ENCODE measurements at regions not wholly inside any gene's neighbourhood (a gene's known extent, or its start where the extent isn't known, plus 50 kb on each side); places are given as distances from the start of the nearest gene placed in this dataset.
A peak's percentile ranks its signal among the peaks of the same experiment; 100 is the strongest.
"Not testable (repeated sequence)": the region's sequence is repeated elsewhere in the genome, so short reads cannot be mapped to it uniquely, and the experiment has no call there.

DNA sequence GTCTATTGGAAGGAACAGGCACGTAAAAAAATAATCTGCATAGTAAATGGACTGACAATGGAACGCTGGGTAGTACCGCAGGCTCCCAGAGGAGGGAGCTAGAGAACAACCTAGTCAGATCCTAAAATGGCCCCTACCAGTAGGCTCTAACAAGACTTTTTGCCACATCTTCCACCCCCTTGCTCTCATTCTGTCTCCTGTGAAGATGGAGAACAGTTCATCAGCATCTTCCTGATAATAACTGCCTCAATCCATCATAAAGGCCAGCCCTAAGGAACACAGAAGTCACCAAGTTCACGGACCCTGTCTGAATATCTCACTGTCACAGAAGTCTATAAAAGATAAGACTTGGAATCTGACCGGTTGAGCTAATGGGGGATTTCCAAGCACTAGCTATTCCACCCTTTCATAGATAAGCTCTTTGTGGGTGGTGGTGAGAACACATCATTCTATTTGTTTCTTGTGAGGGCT is 133.4 kb downstream of the SLC1A3 start:
- ATAC-seq (replicated peaks), result peak; percentile 52
- Mint-ChIP-seq H3K36me3 (ENCODE audit: low read depth) (no peaks in the 10 kb centered on the region), H3K4me1 (no peaks in the 10 kb centered on the region), H3K9me3 (no peaks in the 10 kb centered on the region), H3K4me3 (no peak overlapping the region), H3K27me3 (peaks cover 35% of the 10 kb centered on the region), H3K27ac (no peak overlapping the region)

DNA sequence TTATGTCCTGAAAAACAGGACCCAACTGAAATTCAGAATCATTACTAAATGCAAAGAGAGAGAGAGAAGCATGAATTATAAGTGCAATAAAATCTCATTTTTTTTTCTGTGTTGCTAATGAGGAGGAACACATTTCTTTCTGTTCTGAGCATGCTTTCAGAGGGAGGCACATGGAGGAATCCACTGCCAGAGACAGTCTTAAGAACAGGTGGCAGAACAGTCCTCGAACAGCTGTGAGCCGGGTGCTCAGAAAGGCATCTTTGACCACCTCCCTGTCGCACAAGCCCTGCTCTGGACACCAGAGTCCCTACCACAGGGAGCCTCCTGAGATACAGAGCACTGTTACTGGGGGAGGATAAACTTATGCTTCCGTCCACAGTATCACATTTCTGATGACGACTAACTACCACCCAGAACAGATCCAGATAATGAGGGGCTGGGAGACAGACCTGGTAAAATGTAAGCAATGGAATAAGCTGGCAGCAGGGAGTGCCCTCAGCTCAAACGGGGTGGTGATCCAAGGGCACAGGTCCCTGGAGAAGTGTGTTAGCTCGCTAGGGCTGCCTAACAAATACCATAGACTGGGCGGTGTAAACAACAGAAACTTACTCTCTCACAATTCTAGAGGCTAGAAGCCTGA is 134.0 kb downstream of the SLC1A3 start:
- ATAC-seq (replicated peaks), result no peak
- Mint-ChIP-seq H3K36me3 (ENCODE audit: low read depth) (no peaks in the 10 kb centered on the region), H3K4me1 (peaks cover 5% of the 10 kb centered on the region), H3K4me3 (no peak overlapping the region), H3K9me3 (no peaks in the 10 kb centered on the region), H3K27ac (no peak overlapping the region), H3K27me3 (peaks cover 35% of the 10 kb centered on the region)

DNA sequence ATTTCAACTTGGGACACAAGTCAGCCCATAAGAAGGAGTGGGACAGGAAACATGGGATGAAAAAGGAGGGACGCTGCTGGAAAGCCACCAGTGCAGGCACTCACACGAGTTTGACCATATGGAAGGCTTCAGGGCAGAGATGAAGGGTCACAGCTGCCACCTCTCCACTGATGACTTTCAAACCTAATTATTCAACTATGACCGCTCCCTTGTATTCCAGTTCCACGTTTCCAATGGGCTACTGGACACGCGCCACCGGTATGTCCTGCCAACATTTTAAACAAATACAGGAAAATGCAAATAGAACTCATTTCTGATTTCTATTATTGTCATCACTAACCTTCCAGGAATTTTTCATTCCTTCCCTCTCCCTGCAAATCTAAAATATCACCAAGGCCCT is 134.7 kb downstream of the SLC1A3 start:
- Mint-ChIP-seq H3K9me3 (no peaks in the 10 kb centered on the region), H3K4me1 (peaks cover 5% of the 10 kb centered on the region), H3K4me3 (no peak overlapping the region), H3K36me3 (ENCODE audit: low read depth) (no peaks in the 10 kb centered on the region), H3K27ac (no peak overlapping the region), H3K27me3 (peaks cover 40% of the 10 kb centered on the region)
- ATAC-seq (replicated peaks), result no peak

DNA sequence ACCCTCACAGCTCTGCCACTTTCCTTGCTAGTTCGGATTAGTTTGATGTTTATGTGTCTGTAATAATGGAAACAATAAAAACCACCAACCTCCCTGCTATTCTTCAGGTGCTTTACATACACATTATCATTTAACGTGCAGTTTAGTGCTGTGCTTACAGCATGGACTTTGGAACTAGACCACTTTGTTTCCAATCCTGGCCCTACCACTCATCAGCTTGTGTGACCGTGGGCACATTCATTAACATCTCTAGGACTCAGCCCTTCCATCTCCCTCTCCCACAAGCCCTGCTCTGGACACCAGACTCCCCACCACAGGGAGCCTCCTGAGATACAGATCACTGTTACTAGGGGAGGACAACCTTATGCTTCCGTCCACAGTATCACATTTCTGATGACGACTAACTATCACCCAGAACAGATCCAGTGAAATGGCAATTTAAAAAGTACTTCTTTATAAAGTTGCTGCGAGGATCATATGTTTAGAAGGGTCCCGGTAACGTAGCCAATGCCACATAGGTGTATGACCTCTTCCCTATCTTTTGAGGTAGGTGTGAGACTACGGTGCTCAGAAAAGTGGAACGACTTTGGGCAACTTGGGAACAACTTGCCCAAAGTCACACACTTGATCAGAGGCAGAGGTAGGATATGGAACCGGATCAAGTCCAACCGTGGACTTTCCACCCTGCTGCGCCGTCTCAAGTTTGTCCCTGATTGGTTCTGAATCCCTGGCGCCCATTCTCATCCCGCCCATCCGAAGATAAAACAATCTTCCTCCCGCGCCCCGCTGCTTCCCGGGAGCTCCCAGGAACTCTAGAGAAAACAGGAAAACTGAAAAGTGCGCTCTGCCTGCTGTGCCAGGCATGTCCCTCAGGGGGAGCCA is 132.4 kb upstream of the NIPBL start:
- no peak overlapping the region for H3K27ac Mint-ChIP-seq
- no peaks in the 10 kb centered on the region for H3K9me3 Mint-ChIP-seq
- H3K4me1 Mint-ChIP-seq, result peaks cover 5% of the 10 kb centered on the region
- no peaks in the 10 kb centered on the region for H3K36me3 Mint-ChIP-seq (ENCODE audit: low read depth)
- no peak for ATAC-seq (replicated peaks)
- peaks cover 48% of the 10 kb centered on the region for H3K27me3 Mint-ChIP-seq
- H3K4me3 Mint-ChIP-seq, result peak overlapping the region; percentile 79

DNA sequence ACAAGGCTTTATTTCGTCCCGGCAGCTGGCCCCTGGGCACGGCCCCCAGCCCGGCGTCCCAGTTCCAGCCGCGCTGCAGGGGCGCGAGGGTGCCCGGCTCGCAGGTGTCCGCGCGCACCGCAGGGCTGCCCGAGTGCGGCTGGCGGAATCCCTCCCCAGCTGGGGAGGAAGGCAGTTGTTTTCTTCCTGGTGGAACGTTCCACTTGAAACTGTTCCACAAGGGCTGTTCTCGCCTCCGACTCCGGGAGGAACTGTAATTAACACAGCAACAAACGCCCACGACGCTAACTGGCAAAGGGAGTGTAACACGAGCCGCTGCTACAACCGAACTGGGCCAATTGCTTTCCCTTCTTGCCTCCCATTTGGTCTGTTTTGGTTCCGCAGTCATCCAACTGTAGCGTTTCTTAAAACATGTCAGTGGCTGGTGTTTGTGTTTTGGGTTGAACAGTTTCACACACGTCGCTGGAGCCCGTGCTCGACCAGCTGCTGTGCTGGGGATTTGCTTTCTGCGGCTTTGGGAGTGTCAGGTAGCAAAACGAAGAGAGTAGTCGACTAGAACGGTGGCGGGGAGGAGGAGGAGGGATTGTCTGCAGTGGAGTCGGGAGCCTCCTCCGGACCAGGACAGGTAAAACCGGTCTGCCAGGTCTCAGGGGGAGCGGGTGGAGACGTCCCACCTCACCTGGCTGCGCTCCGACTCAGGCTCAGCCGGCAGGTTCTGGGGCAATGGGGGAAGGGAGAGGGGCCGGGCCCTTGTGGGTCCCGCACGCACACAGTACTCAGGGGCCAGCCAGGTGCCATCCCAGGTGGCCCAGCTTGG is 131.6 kb upstream of the NIPBL start:
- Mint-ChIP-seq H3K36me3 (ENCODE audit: low read depth) (no peaks in the 10 kb centered on the region), H3K4me1 (peaks cover 5% of the 10 kb centered on the region), H3K27ac (no peak overlapping the region), H3K4me3 (peak overlapping the region; percentile 79), H3K9me3 (no peaks in the 10 kb centered on the region), H3K27me3 (peaks cover 49% of the 10 kb centered on the region)
- ATAC-seq (replicated peaks), result peak; percentile 72

DNA sequence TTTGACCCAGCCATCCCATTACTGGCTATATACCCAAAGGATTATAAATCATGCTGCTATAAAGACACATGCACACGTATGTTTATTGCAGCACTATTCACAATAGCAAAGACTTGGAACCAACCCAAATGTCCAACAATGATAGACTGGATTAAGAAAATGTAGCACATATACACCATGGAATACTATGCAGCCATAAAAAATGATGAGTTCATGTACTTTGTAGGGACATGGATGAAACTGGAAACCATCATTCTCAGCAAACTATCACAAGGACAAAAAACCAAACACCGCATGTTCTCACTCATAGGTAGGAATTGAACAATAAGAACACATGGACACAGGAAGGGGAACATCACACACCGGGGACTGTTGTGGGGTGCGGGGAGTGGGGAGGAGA is 128.8 kb upstream of the NIPBL start:
- H3K4me3 Mint-ChIP-seq; ATAC-seq (replicated peaks); H3K36me3 Mint-ChIP-seq (ENCODE audit: low read depth); H3K4me1 Mint-ChIP-seq; H3K27ac Mint-ChIP-seq; H3K9me3 Mint-ChIP-seq: not testable (repeated sequence)
- H3K27me3 Mint-ChIP-seq, result peaks cover 51% of the 10 kb centered on the region

DNA sequence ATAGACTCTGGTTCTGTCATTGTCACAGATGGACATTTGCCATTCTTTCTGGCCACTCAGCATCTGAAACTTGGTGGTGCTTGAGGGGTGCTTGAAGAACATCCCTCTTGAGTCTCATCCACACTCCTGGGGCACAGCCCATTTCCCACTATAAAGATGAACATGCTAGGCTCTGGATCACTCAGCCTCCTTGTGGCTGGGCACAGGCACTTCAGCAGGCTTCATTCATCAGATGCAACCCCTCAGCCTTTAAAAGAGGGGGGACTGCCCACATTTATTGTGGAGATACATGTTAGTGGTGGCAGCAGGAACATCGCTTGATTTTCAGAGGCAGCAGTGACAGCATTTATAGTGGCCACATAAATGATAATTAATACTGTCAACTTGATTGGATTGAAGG is 124.7 kb upstream of the NIPBL start:
- no peak for ATAC-seq (replicated peaks)
- no peaks in the 10 kb centered on the region for H3K9me3 Mint-ChIP-seq
- peaks cover 29% of the 10 kb centered on the region for H3K27me3 Mint-ChIP-seq
- no peaks in the 10 kb centered on the region for H3K36me3 Mint-ChIP-seq (ENCODE audit: low read depth)
- H3K27ac Mint-ChIP-seq, result no peak overlapping the region
- no peaks in the 10 kb centered on the region for H3K4me1 Mint-ChIP-seq
- H3K4me3 Mint-ChIP-seq, result no peak overlapping the region

DNA sequence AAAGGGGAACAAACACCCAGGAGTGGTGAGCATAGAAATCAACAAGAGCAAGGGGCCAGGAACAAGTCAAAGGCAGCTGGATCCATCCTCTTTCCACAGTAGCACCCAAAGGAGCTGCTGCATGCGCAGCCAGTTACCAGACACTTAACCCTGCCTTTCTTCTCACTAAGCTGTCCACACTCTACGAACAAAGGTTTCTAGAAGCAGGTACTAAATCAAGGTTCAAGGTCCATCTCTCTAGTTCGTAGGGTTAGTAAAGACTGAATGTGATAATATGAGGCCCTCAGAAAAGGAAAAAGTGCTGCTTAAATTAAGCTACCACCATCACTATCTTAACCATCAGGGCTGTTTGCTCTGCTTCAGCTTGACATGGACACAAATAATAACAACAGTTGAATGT is 121.2 kb upstream of the NIPBL start:
- Mint-ChIP-seq H3K27ac (no peak overlapping the region), H3K9me3 (no peaks in the 10 kb centered on the region), H3K36me3 (ENCODE audit: low read depth) (no peaks in the 10 kb centered on the region), H3K4me1 (no peaks in the 10 kb centered on the region), H3K4me3 (no peak overlapping the region), H3K27me3 (peaks cover 18% of the 10 kb centered on the region)
- no peak for ATAC-seq (replicated peaks)

DNA sequence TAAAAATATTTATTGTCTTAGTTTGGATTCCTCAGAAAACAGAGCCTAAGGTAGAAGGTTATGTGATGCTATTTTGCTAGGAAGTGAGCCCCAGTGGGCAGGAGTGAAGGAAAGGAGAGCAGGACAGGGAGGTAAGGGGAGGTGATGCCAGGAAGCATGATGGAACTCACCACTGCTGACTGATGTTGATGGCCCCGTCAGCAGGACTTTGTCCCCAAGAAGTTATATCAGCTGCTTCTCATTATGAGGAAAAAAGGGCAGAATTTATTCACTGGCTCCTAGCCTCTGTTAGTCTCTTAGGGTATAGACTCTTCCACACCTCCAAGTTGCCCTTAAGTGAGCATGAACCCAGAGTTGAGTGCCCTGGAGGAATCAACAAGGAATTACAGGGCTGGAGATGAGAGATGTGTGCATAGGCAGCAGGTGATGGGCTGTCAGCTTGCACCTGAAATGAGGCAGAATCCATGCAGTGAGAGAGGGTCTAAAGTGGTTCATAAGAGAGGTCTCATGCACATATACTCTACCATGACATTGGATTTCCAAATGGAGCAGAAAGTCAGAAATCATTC is 120.6 kb upstream of the NIPBL start:
- H3K4me3 Mint-ChIP-seq, result no peak overlapping the region
- no peak for ATAC-seq (replicated peaks)
- H3K27me3 Mint-ChIP-seq, result peaks cover 14% of the 10 kb centered on the region
- no peaks in the 10 kb centered on the region for H3K4me1 Mint-ChIP-seq
- H3K36me3 Mint-ChIP-seq (ENCODE audit: low read depth), result no peaks in the 10 kb centered on the region
- H3K27ac Mint-ChIP-seq, result no peak overlapping the region
- H3K9me3 Mint-ChIP-seq, result no peaks in the 10 kb centered on the region

DNA sequence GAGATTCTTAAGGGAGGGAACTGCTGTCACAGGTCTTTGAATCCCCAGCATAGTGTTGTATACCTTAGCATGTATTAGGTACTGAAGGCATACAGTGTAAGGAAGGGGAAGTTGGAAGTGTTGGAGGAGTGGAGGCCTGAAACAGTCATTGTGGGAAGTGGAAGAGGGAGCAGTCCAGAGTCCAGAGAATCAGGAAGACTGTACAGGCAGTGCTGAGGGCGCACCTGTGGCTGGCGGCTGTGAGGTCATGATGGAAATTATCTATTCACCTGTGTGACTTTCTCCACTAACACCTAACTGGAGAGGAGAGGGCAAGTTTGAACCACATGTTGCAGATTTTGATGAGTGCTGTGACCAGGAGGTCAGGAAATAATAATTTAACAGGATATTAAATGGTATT is 119.7 kb upstream of the NIPBL start:
- Mint-ChIP-seq H3K27me3 (peaks cover 11% of the 10 kb centered on the region), H3K4me1 (no peaks in the 10 kb centered on the region), H3K27ac (no peak overlapping the region), H3K4me3 (no peak overlapping the region), H3K36me3 (ENCODE audit: low read depth) (no peaks in the 10 kb centered on the region), H3K9me3 (no peaks in the 10 kb centered on the region)
- ATAC-seq (replicated peaks), result no peak

DNA sequence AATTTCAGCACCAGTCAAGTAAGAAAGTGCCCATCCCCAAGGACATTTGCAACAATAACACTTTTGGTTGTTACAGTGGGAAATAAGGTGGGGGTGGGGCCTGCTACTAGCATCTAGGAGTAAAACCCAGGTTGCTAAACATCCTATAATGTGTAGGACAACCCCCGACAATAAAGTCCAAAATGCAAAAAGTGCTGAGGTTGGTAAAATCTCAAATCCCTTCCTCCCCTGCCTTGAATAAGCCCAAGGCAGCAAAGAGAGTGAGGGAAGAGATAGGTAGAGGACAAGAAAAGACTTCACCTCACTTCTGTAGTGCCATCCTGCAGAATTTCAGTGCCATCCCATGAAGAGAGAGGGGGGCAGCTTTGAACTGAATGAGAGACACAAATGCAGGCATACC is 117.5 kb upstream of the NIPBL start:
- no peaks in the 10 kb centered on the region for H3K4me1 Mint-ChIP-seq
- no peaks in the 10 kb centered on the region for H3K36me3 Mint-ChIP-seq (ENCODE audit: low read depth)
- H3K9me3 Mint-ChIP-seq, result no peaks in the 10 kb centered on the region
- ATAC-seq (replicated peaks), result no peak
- H3K4me3 Mint-ChIP-seq, result no peak overlapping the region
- H3K27me3 Mint-ChIP-seq, result peaks cover 4% of the 10 kb centered on the region
- no peak overlapping the region for H3K27ac Mint-ChIP-seq

DNA sequence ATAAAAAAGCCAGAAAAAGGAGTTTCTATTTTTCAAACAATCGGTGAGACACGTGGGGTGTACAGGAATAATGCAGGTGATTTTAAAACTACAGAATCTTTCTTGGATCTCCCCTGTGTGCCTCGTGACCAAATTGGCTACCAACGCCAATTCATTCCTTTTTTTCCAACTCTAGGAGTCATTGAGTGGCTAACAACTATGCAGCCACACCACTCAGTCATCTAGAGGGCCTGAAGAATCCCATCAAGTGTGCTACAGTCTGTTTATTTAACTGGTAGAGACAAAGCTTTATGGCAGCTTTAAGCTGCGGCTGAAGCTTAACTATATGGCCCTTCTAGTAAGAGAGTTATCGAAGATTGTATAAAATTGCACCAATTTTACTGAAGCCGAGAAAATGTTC is 113.1 kb upstream of the NIPBL start:
- no peak overlapping the region for H3K27ac Mint-ChIP-seq
- no peaks in the 10 kb centered on the region for H3K9me3 Mint-ChIP-seq
- H3K4me3 Mint-ChIP-seq, result no peak overlapping the region
- H3K4me1 Mint-ChIP-seq, result no peaks in the 10 kb centered on the region
- no peak for ATAC-seq (replicated peaks)
- H3K36me3 Mint-ChIP-seq (ENCODE audit: low read depth), result no peaks in the 10 kb centered on the region
- H3K27me3 Mint-ChIP-seq, result peaks cover 6% of the 10 kb centered on the region

DNA sequence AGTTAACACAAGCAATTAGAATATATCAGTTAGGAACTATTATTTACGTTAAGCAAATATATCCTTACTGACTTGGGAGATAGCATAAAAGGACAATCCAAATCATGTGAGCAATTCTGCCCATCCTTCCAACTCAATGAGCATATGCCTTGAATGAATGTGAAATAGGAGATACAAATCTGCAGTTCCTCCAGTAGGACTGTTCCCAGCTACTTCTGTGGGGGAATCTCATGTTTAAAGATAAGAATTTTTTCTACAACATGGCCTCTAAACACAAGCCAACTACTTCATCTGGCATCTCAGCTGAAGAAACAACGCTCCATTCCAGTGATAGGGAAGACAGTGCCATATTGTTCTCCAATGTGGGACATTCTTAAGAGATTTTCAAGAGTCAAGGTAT is 110.7 kb upstream of the NIPBL start:
- ATAC-seq (replicated peaks), result no peak
- Mint-ChIP-seq H3K4me1 (no peaks in the 10 kb centered on the region), H3K4me3 (no peak overlapping the region)

DNA sequence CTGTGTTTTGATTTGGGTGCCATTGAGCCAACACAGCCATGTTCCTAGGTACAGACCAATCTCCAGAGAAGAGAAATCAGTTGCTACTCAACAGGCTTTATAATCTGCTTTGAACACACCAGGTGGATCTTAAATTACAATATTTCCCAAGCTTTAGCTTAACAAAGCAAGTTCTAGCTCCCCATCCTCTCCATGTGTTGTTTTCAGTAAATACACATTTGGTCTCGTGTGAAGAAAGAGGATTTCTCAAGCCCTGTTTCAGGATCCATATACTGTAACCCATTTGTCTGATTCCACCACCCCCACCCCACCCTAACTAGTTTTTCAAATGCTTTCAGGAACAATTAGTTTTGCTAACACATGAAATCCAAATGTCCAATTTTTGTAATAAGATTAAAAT is 109.6 kb upstream of the NIPBL start:
- no peak for ATAC-seq (replicated peaks)
- no peak overlapping the region for H3K4me3 Mint-ChIP-seq
- H3K4me1 Mint-ChIP-seq, result no peaks in the 10 kb centered on the region
- H3K9me3 Mint-ChIP-seq, result no peaks in the 10 kb centered on the region
- no peak overlapping the region for H3K27ac Mint-ChIP-seq
- peaks cover 8% of the 10 kb centered on the region for H3K27me3 Mint-ChIP-seq
- H3K36me3 Mint-ChIP-seq (ENCODE audit: low read depth), result no peaks in the 10 kb centered on the region

More for the DNA sequence above, 110.7 kb upstream of the NIPBL start:
- Mint-ChIP-seq H3K36me3 (ENCODE audit: low read depth) (no peaks in the 10 kb centered on the region), H3K27ac (no peak overlapping the region), H3K27me3 (peaks cover 8% of the 10 kb centered on the region), H3K9me3 (no peaks in the 10 kb centered on the region)
